Pancreas (tissue), 10 donors: ENCODE measurements at regions not wholly inside any gene's neighbourhood (a gene's known extent, or its start where the extent isn't known, plus 50 kb on each side); places are given as distances from the start of the nearest gene placed in this dataset.

ENCODE experiments used
- ATAC-seq, 4 donors: fragments of 200-7000 bp; cut with Tn5 transposase; one replicate each; pipeline versions ENCODE4 v1.8.0 to v1.9.1; 2020; ENCODE audit warnings: mild to moderate bottlenecking in 4 of 4, moderate library complexity in 4 of 4
- DNase-seq, 6 donors: peaks; one replicate each; pipeline ENCODE4 v3.0.0-alpha.2; 2020
- FAIRE-seq: peaks from 2 replicates; lab custom pipeline; 2012; peaks lifted over from hg19 to GRCh38; lab: Jason Lieb, UNC
- H3K27ac ChIP-seq, 4 donors: fragments of 200-600 bp; sonication (generic); 1 replicate in 3 of 4; 2 replicates in 1 of 4; pipeline versions ENCODE4 v1.5.0 to v1.8.0; 2020
- H3K27me3 ChIP-seq, 4 donors: fragments of 200-600 bp; one replicate each; pipeline ENCODE4 v1.8.0; 2021
- H3K36me3 ChIP-seq, 3 donors: fragments of 200-600 bp; sonication (generic) in 1 of 3; one replicate each; pipeline versions ENCODE4 v1.5.0 to v1.8.0; 2020 to 2021
- H3K4me1 ChIP-seq, 3 donors: fragments of 200-600 bp; one replicate each; pipeline ENCODE4 v1.8.0; 2021
- H3K4me3 ChIP-seq, 4 donors: fragments of 200-600 bp; sonication (generic) in 2 of 4; one replicate each; pipeline versions ENCODE4 v1.5.0 to v1.8.0; 2020 to 2021
- H3K9me3 ChIP-seq, 4 donors: fragments of 200-600 bp; one replicate each; pipeline ENCODE4 v1.8.0; 2021
- WGBS, 2 donors: extraction: QIAGEN DNeasy Blood & Tissue Kit; methylation state at CpG; one replicate each; pipeline ENCODE4 v1.1.7; 2013; 5-methylcytosine and 5-hydroxymethylcytosine counted together
- intact Hi-C, 3 donors: fragments of 100-400 bp; cut with DNase I; formaldehyde crosslinking; loops; one replicate each; pipeline versions ENCODE4 v1.11.1 to v1.14.2; 2022
- TF ChIP-seq, protein P1 (sequence below), 4 donors: fragments of 200-600 bp; sonication (generic) in 3 of 4; IDR thresholded peaks; one replicate each; pipeline versions ENCODE4 v1.5.0 to v1.8.0; 2021; ENCODE audit warnings: antibody characterized with exemption in 4 of 4
- donor health status: healthy with polysubstance abuse.
- donor health status: DM: no; HTN: no; CAD: no; lungs with moderate emphysema.
- donor health status: DM: no; HTN: no; CAD: no.
- donor health status: control.
- donor health status: control.
- donor health status: Bipolar disorder and iron deficiency.
- donor health status: DM: yes; HTN: yes; CAD: no.
- donor health status: DM: no; HTN: no; CAD: no.
- donor health status: DM: no; HTN: no; CAD: no.
- donor health status: DM: yes; HTN: yes; CAD: no.

DNA sequence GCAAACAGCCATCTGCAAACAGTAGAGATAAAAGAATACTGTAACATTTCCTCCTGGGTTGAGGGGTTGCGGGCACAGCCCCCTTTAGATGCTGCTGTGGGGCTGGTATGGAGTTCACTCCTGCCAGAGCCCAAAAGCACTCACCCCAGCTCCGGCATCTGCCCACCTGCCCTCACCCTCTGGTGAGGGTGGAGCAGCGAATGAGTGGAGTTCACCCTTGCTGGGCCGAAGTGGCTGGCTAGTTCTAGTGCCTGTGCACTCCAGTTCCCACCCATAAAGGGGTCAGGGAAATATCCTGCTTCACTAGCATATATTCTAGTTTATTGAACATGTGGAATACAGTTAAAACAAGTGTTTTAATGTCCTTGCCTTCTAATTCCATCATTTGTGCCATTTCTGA lies 209.7 kb upstream of the SGO1 start:
- no peak for ATAC-seq
- no peak for FAIRE-seq

DNA sequence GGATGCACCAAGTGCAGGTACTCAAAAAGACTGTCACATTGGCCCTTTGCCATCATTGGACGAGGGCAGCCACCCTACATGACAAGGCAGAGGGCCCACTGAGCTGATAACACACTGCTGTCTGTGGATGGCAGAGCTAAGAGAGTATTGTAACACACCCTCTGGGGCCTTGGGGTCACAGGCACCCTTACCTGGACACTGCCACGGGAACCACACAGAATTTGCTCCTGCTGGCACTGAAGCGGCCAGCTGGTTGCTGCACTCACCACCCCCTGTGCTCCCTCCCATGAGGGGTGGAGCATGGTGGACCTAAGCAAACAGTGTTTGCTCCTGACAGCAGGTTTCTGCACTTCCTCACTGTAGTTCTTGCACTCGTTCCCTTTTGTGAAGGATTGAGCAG lies 208.2 kb upstream of the SGO1 start:
- intact Hi-C loops: no loop called here
- no peak for FAIRE-seq
- no peak for ATAC-seq
- WGBS, 2 donors: 76 to 82% methylated on average over 4 of the region's 4 CpGs
- no peak overlapping the region for H3K27ac ChIP-seq
- DNase-seq: no peak
- no peaks in the 10 kb centered on the region for H3K36me3 ChIP-seq
- H3K4me1 ChIP-seq: no peaks in the 10 kb centered on the region
- TF ChIP-seq, protein P1, sequence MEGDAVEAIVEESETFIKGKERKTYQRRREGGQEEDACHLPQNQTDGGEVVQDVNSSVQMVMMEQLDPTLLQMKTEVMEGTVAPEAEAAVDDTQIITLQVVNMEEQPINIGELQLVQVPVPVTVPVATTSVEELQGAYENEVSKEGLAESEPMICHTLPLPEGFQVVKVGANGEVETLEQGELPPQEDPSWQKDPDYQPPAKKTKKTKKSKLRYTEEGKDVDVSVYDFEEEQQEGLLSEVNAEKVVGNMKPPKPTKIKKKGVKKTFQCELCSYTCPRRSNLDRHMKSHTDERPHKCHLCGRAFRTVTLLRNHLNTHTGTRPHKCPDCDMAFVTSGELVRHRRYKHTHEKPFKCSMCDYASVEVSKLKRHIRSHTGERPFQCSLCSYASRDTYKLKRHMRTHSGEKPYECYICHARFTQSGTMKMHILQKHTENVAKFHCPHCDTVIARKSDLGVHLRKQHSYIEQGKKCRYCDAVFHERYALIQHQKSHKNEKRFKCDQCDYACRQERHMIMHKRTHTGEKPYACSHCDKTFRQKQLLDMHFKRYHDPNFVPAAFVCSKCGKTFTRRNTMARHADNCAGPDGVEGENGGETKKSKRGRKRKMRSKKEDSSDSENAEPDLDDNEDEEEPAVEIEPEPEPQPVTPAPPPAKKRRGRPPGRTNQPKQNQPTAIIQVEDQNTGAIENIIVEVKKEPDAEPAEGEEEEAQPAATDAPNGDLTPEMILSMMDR (IDR thresholded peaks at IDR 0.05): no peak
- no peak overlapping the region for H3K4me3 ChIP-seq
- H3K27me3 ChIP-seq: no peaks in the 10 kb centered on the region
- H3K9me3 ChIP-seq: no peaks in the 10 kb centered on the region

More for the DNA sequence above, 209.7 kb upstream of the SGO1 start:
- intact Hi-C loops: no loop called here
- Histone ChIP-seq H3K4me3 (no peak overlapping the region), H3K27me3 (no peaks in the 10 kb centered on the region), H3K4me1 (no peaks in the 10 kb centered on the region), H3K36me3 (no peaks in the 10 kb centered on the region), H3K27ac (no peak overlapping the region), H3K9me3 (no peaks in the 10 kb centered on the region)
- TF ChIP-seq, protein P1 (IDR thresholded peaks at IDR 0.05): no peak
- WGBS, 2 donors: 71 to 81% methylated on average over 4 of the region's 4 CpGs
- DNase-seq: no peak

DNA sequence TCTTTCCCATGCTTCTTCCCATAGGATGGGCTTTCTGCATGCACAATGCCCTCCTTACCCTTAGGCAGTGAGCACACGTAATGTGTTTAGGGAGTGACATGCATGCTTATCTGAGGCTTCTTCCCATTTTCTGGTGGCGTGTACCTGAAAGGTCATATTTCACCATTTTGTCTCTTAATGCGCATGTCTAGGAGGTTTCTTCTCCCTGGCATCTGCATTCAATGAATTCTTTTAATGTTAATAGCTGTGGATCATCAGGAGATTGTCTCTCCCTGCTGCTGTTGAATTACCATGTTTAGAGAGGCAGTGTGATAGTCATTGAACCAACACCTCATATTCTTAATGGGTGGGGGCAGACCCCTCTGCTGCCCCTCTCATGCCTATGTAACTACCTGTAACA lies 205.6 kb upstream of the SGO1 start:
- H3K4me1 ChIP-seq: no peaks in the 10 kb centered on the region
- no peaks in the 10 kb centered on the region for H3K9me3 ChIP-seq
- no peak overlapping the region for H3K4me3 ChIP-seq
- intact Hi-C loops: no loop called here
- TF ChIP-seq, protein P1 (IDR thresholded peaks at IDR 0.05): no peak
- ATAC-seq (no peak), DNase-seq (no peak), FAIRE-seq (no peak)
- no peaks in the 10 kb centered on the region for H3K27me3 ChIP-seq
- H3K27ac ChIP-seq: no peak overlapping the region
- H3K36me3 ChIP-seq: no peaks in the 10 kb centered on the region
- WGBS, 2 donors: 69 to 72% methylated on average over 3 of the region's 3 CpGs

DNA sequence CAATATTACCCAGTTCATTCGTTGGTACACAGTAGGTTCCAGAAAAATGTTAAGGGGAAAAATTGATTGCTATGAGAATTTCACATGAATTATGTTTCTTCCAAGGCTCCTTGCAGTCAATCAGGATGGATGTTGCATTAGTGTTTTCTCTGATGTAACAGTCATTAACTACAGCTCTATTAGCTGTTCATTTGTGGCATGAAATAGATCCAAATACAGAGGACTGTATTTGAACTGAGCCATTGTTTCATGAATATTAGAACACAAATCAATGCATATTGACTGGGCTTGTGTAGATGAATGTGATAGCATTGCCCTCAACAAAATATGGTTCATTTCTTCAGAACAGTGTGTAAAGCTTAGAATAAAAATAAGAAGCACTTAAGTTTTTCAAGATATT lies 203.0 kb upstream of the SGO1 start:
- Histone ChIP-seq H3K4me1 (no peaks in the 10 kb centered on the region), H3K4me3 (no peak overlapping the region), H3K27me3 (no peaks in the 10 kb centered on the region), H3K9me3 (no peaks in the 10 kb centered on the region), H3K36me3 (no peaks in the 10 kb centered on the region), H3K27ac (no peak overlapping the region)
- FAIRE-seq (no peak), ATAC-seq (no peak), DNase-seq (no peak)
- 45 to 52% methylated on average over 1 of the region's 1 CpG for WGBS, 2 donors
- TF ChIP-seq, protein P1 (IDR thresholded peaks at IDR 0.05): no peak
- intact Hi-C loops: no loop called here

DNA sequence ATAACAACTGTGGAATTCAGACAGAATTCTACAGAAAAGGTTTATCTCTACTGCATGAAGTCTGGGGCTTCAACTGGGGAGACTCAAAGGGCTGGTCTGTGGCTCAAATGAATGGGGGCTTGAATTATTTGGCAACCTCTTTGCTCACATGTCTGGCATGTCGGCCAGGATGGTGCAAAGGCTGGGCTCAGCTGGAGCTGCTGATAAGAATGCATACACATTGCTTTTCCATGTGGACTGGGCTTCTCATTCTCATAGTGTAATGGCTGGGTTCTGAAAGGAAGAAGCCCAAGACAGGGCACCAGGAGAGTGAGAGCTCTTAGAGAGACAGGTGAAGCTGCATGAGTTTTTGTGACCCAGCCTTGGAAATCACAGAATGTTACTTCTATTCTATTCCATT lies 194.3 kb upstream of the SGO1 start:
- intact Hi-C loops: no loop called here

More for the DNA sequence above, 194.3 kb upstream of the SGO1 start:
- no peaks in the 10 kb centered on the region for H3K4me1 ChIP-seq
- ATAC-seq (no peak), FAIRE-seq (no peak), DNase-seq (no peak)
- no peak overlapping the region for H3K27ac ChIP-seq
- TF ChIP-seq, protein P1 (IDR thresholded peaks at IDR 0.05): no peak
- 17 to 35% methylated on average over 1 of the region's 1 CpG for WGBS, 2 donors
- H3K4me3 ChIP-seq: no peak overlapping the region
- no peaks in the 10 kb centered on the region for H3K36me3 ChIP-seq
- no peaks in the 10 kb centered on the region for H3K27me3 ChIP-seq
- no peaks in the 10 kb centered on the region for H3K9me3 ChIP-seq
